Left renal pelvis (tissue), 4 donors: ENCODE measurements at regions not wholly inside any gene's neighbourhood (a gene's known extent, or its start where the extent isn't known, plus 50 kb on each side); places are given as distances from the start of the nearest gene placed in this dataset.
"Not testable (repeated sequence)": the region's sequence is repeated elsewhere in the genome, so short reads cannot be mapped to it uniquely, and the experiment has no call there.

Experiments used
- DNase-seq, 4 donors: peaks; one replicate each; pipeline ENCODE4 v3.0.0-alpha.2; 2013; ENCODE audit warnings: low read depth in 4 of 4, low spot score in 3 of 4

DNA sequence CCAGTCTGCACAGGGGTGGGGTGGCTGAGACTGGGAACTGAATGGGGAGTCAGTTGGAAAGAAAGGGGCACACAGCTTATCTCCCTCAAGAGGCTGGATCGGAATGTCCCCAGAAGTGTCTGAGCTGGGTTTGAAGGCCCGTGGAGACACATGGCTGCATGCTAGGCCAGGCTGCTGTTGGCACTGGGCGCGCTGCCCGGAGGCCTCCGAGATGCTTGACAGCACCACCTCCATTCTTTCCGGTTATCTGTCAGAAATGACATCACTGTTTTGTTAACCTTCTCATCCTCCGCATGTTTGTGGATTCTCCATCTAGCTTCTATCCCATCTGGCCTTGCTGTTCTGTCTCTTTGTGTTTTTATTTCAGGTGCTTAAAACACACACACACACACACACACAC lies 85.5 kb downstream of the APIP start:
- DNase-seq, result no peak

DNA sequence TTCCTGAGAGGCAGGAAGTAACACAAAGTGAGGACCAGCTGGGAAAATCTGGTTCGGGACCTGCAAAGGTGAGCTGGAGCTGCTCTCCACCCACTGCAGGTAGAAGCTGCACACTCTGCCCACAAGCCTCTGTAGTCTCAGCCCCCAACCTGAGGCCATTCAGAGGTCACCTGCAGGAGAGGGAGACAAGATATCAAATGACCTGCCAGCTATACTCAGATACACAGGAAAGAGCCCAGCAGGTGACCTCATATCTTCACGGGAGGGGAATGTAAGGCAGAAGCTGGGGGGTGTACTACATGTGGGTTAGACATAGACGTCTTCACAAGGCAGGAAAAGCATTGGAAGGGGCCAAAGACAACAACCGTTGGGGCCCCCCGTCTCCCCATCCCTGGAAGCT lies 86.1 kb downstream of the APIP start:
- no peak for DNase-seq

DNA sequence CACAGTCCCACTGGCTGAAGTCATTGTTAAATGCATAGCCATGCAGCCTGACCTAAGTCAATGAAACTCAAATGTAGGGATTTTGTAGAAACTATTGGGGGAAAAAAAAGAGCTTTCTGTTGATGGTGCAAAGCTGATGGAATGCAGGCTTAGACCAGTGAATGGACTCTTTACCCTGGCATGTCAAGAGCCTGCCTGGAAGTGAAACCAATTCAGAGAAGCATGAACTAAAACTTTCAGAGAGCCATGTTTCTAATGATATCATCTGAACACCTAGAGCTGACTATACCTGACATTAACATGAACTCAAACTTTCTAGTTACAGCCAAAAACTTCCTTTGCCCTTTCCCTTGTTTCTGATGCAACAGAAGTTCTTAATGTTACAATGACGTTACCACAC lies 89.0 kb downstream of the APIP start:
- DNase-seq, result no peak

DNA sequence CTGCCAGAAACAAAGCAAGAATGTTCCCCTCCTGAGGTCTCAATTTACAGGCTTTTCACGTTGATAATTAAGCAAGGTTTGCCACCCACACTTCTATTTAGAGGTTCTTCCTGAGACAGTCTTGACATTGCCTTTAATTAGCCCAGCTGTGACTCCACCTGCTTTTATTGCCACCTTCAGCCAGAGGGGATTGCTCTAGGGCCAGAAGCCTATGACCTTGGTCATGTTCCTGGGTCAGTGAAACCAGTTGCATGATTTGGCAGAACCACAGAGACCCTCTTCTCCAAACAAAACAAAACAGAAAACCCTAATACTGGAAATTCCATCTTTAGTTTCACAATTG lies 89.8 kb downstream of the APIP start:
- no peak for DNase-seq

DNA sequence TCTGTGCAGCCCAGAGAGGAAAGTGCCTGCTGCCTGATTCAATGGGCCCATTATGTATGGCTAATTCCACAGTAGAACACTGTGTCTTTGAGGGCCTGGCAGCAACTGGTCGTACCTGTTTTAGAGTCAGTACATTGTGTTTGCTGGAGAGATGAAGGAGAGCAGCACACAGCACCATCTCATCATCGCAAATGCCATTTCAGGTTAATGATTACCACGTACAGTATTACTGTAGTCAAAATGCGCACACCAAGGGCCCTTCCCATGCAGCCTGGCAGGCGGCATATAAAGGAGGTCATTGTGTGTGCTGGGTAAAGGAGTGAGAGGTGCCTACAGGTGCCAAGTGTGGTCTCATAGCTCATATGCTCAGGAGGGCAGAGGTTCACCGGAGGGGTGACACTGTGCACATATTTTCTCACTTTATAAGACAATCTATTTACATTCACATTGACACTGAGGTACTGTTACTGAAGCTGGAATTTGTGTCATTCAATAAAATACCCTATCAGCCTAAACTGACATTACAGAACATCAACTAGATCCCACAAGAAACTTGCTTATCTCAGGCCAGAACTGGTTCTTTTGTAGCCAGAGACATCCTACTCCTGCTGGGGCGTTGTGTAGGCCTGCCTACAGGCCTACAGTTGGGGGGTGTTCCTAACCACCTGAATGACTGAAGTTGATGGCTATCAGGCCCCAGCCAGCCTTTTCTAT lies 90.4 kb downstream of the APIP start:
- DNase-seq, result peak; percentile 14 to 53 (median 28)

DNA sequence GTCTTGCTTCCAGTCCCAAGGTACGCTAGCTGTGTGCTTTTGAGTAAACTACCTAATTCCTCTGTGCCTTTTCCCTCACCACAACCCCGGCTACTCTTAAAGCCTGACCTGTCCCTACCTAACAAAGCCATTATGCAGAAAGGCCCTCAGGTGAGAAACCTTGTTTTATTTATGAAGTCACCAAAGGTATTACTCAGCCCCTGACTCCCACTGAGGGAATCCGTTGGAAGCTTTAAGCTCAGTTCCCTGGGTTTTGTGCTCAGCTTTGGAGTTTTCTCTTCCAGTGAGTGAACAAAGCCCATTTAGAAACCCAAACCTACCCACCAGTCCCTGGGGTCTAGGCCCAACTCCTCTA lies 90.9 kb downstream of the APIP start:
- DNase-seq, result no peak

DNA sequence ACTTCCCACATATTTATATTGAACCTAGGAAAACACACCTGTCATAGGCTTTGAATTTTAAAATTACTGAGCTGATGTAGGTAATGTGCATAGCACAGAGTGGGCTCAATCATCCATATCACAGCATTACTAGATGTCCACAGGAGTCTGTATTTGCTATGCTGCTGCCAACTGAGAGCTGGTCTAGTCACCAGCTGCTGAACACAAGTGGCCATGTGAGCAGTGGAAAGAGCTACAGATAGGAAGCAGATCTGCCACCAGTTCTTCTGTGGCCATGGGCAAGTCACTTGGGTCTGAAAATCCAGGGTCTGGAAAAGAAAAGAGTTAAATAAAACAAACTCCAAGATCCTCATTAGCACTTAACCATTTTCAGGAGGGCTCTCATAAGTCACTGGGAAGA lies 91.8 kb downstream of the APIP start:
- DNase-seq, result no peak

DNA sequence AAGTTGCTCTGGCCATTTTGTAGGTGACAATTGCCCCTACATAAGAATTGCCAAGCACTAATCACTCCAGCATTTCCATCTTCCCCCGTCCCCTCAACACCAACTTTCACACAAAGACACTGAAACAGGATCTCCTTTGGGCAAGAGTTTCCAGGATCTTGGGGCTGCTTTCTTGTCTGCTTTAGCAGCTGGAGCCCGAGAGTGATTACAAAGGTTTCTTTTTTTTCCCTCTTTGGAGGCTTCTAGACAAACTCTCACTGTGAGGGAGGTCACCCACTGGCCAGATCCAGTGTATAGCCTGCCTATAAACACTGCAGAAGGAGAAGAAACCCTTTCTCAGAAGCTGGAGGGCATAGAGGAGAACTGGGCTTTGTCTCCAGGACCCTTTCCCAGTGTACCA lies 92.5 kb downstream of the APIP start:
- no peak for DNase-seq

DNA sequence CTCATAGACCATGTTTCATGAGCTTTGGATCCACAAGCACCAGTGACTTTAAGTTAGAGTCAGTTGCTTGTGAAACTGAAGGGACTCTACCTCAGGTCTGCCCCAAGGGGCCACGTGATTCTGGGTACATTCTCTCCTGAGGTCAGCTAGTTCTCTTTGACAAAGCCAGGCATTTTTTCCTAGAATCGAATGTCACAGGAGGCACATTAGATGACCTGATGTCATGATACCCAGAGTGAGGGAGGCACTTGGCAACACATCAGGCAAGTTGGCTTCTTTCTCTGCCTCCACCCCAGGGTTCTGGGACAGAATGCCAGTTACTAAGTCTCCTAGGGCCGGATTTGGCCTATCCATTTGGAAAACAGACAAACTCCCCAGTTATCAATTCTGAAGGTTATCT lies 93.0 kb downstream of the APIP start:
- no peak for DNase-seq

DNA sequence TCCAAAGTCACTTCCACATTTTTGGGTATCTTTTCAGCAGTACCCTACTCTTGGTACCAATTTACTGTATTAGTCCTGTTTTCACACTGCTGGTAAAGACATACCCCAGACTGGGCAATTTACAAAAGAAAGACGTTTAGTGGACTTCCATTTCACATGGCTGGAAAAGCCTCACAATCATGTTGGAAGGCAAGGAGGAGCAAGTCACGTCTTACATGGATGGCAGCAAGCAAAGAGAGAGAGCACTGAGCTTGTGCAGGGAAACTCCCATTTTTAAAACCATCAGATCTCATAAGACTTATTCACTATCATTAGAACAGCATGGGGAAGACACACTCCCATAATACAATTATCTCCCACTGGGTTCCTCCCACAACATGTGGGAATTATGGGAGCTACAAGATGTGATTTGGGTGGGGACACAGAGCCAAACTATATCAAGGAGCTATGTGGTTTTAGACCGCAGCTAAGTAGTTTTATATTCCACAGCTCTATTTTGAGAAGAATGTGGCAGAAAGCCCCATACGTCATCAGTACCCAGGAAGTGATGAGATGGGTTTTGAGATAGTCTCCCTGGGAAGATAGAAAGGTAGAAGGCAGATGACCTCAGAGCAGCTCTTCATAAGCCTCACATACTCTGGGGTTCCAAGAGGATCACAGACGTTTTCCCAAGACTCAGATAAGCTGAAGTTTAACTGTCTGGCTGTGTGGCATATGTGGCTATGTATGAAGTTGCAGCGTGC lies 96.3 kb downstream of the APIP start:
- no peak for DNase-seq

DNA sequence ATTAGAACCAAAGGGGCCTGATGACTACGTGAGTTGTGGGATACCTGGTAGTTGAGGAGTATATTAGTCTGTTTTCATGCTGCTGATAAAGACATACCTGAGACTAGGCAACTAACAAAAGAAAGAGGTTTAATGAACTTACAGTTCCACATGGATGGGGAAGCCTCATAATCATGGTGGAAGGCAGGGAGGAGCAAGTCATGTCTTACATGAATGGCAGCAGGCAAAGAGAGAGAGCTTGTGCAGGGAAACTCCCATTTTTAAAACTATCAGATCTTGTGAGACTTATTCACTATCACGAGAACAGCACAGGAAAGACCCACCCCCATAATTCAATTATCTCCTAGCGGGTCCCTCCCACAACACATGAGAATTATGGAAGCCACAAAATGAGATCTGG lies 98.4 kb downstream of the APIP start:
- DNase-seq, result not testable (repeated sequence)

DNA sequence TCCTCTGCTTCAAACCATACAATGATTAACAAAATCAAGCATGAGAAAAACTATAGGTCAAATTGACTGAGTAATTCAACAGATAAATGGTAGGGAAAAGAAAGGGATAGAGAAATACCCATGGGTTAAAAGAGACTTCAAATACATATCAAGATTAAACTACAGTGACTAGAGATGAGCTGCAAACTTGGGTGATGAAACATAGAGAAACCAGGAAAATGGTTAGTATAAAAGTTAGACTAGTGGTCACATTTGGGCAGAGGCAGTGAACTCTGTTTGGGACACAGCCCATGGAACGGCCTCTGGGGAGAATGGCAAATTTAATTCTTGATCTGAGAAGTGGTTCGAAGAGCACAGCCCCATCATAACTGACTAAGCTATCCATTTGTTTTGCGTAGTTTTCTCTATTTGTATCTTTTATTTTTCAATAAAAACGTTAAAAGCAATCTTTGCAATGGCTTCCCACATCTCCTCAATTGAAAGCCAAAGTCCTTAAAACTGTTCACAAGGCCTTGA lies 99.4 kb downstream of the APIP start:
- no peak for DNase-seq

DNA sequence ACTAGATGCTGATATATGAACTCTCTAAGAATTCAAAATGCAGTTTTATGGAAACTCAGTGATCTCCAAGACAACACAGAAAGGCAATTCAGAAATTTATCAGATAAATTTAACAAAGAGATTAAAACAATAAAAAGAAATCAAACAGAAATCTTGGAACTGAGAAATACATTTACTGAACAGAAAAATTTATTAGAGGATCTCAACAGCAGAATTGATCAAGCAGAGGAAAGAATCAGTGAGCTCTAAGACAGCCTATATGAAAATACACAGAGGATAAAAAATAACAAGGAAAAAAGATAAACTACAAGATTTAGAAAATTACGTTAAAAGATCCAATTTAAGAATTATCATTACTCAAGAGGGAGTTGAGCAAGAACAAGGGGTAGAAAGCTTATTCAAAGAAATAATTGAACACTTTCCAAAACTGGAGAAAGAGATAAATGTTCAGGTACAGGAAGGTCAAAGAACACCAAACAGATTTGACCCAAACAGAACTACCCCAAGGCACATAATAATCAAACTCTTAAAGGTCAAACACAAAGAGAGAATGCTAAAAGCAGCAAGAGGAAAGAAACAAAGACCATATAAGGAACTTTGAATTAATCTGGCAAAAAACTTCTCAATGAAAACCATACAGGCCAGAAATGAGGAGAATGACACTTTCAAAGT lies 103.1 kb downstream of the APIP start:
- DNase-seq, result no peak

DNA sequence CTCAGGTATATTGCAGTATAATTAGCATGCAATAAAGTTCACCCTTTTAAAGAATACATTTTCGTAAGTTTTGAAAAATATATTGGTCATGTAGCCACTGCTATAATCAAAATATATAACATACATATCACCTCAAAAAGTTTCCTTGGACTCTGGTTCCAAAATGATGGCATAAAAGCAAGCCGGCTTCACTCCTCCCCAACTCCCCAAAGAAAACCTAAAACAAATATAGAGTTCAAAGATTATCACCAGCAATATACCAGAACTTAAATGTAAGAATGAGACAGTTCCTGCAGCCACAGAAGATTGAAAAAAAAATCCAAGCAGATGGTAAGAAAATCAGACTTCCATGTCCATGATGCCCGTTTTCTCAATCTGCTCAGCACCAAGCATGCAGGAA lies 104.3 kb downstream of the APIP start:
- no peak for DNase-seq

DNA sequence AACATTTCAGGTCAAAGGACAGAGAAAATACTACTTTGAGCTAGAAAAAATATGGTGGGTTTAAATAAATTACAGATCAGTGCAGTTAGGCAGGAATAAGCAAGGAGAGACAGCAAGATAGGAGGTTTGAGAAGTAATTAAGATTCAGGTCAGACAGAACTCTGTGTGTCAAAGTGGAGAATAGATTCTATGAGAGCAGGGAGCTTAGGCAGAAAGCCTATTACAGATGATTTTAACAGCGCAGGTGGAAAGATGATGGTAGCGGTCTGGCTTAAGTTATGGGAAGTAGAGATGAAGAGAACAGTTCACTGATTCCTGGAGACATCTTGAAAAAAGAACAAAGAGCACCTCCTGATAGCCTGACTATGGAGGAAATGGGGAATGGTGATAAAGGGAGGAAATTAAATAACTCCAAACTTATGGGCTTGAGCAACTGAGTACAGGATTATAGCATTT lies 106.0 kb downstream of the APIP start:
- DNase-seq, result no peak

DNA sequence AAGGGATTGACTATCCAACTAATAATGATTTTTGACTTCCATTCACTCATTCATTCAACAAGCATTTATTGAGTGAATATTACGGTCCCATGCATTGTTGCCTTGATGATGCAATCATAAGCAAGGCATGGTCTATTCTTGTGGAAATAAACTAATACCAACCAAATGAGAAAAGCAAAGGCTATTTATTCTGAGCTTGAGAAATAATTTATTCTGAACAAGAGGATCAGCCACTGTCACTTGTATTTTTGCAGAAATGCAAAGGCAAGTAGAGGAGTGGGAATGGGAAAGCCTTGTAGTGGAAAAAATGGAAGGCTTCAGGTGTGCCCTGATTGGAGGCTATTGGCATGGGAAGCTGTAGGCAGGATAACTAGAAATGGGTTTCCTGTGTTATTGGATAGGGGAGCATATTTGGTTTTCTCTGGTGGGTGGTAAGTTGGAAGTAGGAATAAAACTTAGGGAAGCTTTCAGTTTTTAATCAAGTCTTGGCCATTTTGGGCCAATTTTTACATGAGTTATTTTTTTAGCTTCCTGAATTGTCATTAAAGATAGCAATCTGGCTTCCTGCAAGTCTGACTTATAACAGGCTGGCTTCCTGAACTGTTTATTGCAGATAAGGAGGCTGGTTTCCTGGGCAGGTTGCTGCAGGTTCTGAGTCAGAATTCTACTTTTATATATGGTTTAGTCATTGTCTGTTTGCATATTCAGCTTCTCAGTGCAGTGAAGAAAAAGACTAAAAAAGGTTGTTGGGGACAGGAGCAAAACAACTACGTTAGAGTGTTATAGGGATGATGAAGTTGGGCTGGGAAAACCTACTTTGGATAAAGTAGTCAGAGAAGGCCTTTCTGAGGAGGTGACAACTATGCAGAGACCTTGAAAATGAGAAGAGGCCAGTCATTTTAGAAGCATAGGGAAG lies 106.7 kb downstream of the APIP start:
- no peak for DNase-seq

DNA sequence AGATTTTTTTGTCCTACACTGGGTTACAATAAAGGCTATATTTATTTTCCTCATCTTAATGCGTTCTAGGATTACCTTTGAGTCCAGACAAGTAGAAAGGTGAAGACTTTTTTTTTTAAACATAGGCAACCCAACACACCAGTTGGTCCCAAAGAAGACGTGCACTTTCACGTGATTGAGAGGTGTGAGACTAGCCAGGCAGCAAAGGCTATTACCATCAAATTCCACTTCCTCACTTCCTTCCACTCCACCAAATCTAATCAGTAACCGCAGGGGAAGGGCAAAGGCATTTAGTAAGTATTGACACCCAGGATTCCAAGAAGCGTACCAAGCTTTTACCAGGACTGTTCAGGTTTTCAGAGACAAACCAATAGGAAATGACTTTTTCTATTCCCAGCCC lies 109.3 kb downstream of the APIP start:
- no peak for DNase-seq

DNA sequence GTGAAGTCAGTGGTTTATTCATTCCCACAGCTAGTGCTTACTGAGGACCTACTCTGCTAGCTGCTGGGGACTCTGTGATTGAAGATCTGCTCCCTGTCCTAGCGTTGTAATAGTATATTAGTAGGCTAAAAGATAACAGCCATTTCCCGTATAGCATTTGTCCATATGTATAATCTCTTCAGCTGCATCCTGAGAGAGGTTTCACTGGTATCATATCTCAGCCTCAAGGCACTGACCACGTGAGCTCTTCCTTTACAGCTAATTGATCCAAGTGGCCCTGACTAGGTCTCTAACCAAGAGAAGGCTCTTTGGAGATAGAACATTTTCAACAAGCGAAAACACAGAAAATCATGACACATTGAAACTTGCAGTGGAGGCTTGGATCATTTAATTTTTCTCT lies 110.2 kb downstream of the APIP start:
- DNase-seq, result no peak

DNA sequence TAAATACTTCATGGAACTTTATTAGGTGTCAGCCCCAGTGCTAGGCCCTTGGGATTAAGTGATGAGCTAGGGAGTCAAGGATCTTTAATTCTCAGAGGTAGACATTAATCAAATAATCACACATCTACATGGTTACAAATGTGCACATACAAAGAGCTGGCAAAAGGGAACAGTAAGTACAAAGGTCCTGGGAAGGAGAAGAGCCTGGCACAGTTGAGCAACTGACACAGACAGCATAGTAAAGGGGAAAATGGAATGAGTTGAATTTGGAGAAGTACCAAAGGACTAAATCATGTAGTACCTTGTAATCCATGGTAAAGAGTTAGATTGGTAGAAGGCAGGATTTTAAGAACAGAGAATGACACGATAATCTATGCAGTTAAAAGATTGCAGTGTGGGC lies 116.3 kb downstream of the APIP start:
- no peak for DNase-seq

DNA sequence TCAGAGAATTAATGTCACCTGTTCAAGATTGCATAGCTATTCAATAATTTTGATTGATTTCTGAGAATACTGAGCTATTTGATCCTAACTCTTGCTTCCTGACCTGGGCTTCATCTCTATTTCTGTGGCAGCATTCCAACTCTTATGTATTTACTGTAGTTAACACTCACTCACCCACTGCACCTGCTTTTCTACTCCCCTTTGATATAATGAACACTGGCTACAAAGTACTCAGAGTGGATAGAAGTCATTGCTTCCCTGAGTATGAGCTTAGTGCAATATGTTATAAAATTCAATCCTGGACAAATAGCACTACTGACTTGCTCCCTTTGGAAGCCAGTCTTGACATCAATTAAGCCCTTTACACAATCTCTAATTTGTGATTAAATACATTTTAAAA lies 117.2 kb downstream of the APIP start:
- DNase-seq, result no peak

DNA sequence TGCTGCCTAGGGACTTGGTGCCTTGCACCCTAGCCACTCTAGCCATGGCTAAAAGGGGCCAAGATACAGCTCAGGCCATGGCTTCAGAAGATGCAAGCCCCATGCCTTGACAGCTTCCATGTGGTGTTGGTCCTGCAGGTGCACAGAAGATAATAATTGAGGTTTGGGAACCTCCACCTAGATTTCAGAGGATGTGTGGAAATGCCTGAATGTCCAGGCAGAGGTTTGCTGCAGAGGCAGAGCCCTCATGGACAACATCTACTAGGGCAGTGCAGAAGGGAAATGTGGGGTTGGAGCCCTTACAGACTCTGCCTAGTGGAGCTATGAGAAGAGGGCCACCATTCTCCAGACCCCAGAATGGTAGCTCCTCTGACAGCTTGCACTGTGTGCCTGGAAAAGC lies 118.7 kb downstream of the APIP start:
- DNase-seq, result not testable (repeated sequence)
